ENCODE measurements at regions not wholly inside any gene's neighbourhood (a gene's known extent, or its start where the extent isn't known, plus 50 kb on each side); places are given as distances from the start of the nearest gene placed in this dataset.

DNA sequence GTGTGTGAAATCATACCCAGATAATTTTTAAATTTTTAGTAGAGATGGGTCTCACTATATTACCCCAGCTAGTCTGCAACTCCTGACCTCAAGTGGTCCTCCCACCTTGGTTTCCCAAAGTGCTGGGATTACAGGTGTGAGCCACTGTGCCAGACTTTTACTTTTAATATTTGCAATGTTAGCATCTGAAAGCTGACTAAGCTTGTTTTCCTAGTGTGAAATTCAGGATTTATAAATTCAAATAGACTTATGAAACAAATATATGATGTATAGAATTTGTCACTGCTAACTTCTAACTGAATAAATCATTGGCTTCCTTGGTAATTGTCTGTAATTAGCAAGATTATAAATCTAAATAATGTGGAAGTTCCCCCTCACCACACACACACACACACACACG, 58.8 kb upstream of the SLC22A23 start:
- H3K9me3 ChIP-seq (ENCODE audit: insufficient read depth, low read depth, low read length), result no peaks in the 10 kb centered on the region
- H3K4me2 ChIP-seq (ENCODE audit: low read depth, low read length, poor library complexity, severe bottlenecking), result no peak overlapping the region
- no peaks in the 10 kb centered on the region for H3K9me2 ChIP-seq (replicated peaks; ENCODE audit: low read depth, low read length)
- H2AFZ ChIP-seq (ENCODE audit: low read length), result no peak overlapping the region
- H3K36me3 ChIP-seq (ENCODE audit: insufficient read depth, low read length), result no peaks in the 10 kb centered on the region
- no peak overlapping the region for H3K9ac ChIP-seq (ENCODE audit: low read depth, low read length, poor library complexity, severe bottlenecking)
- no peaks in the 10 kb centered on the region for H4K20me1 ChIP-seq (ENCODE audit: insufficient read depth, low read length, poor library complexity, severe bottlenecking)
- H3K4me1 ChIP-seq (ENCODE audit: insufficient read depth, low read length, poor library complexity, severe bottlenecking), result peaks cover 5% of the 10 kb centered on the region
- H3K4me3 ChIP-seq (ENCODE audit: low read length, poor library complexity, severe bottlenecking), result no peak overlapping the region
- no peak for TF ChIP-seq CTCF (conservative IDR thresholded peaks at IDR 0.05; ENCODE audit: low read length)
- no peak for TF ChIP-seq EZH2phosphoT487 (IDR thresholded peaks at IDR 0.05; ENCODE audit: borderline replicate concordance)
- no peaks in the 10 kb centered on the region for H3K27me3 ChIP-seq (ENCODE audit: insufficient read depth, low read length, poor library complexity, severe bottlenecking)
- H3F3A ChIP-seq (ENCODE audit: low read depth), result no peaks in the 10 kb centered on the region
- H3K79me2 ChIP-seq (ENCODE audit: insufficient read depth, low read length), result no peaks in the 10 kb centered on the region

DNA sequence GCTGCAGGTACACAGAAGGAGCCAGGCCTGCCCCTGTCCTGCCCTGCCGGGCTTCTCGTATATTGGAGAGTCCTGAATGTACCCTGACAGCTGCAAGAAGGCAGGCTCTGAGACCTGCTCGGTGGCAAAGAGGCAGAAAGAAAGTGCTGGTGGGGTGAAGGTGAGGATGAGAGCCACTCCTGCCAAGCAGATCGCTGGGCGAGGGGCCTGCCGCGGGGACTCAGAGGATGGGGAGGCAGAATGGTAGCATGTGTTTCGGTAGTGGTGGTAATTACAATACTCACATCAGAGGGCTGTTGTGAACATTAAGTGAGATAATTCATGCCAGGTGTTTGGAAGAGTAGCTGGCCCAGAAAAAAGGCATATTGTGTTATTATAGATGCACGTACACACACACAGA, 56.6 kb upstream of the SLC22A23 start:
- H3K9me2 ChIP-seq (replicated peaks; ENCODE audit: low read depth, low read length), result no peaks in the 10 kb centered on the region
- no peaks in the 10 kb centered on the region for H3F3A ChIP-seq (ENCODE audit: low read depth)
- H4K20me1 ChIP-seq (ENCODE audit: insufficient read depth, low read length, poor library complexity, severe bottlenecking), result no peaks in the 10 kb centered on the region
- H3K36me3 ChIP-seq (ENCODE audit: insufficient read depth, low read length), result no peaks in the 10 kb centered on the region
- H2AFZ ChIP-seq (ENCODE audit: low read length), result no peak overlapping the region
- H3K4me2 ChIP-seq (ENCODE audit: low read depth, low read length, poor library complexity, severe bottlenecking), result no peak overlapping the region
- H3K27me3 ChIP-seq (ENCODE audit: insufficient read depth, low read length, poor library complexity, severe bottlenecking), result no peaks in the 10 kb centered on the region
- H3K4me1 ChIP-seq (ENCODE audit: insufficient read depth, low read length, poor library complexity, severe bottlenecking), result peaks cover 5% of the 10 kb centered on the region
- no peaks in the 10 kb centered on the region for H3K9me3 ChIP-seq (ENCODE audit: insufficient read depth, low read depth, low read length)
- H3K4me3 ChIP-seq (ENCODE audit: low read length, poor library complexity, severe bottlenecking), result no peak overlapping the region
- H3K9ac ChIP-seq (ENCODE audit: low read depth, low read length, poor library complexity, severe bottlenecking), result no peak overlapping the region
- TF ChIP-seq EZH2phosphoT487 (IDR thresholded peaks at IDR 0.05; ENCODE audit: borderline replicate concordance) (no peak), CTCF (conservative IDR thresholded peaks at IDR 0.05; ENCODE audit: low read length) (no peak)
- H3K79me2 ChIP-seq (ENCODE audit: insufficient read depth, low read length), result no peaks in the 10 kb centered on the region

GRCh38 chr6:3512832-3513231, 56.0 kb upstream of the SLC22A23 start:
- no peak for TF ChIP-seq CTCF (conservative IDR thresholded peaks at IDR 0.05; ENCODE audit: low read length)
- no peak for TF ChIP-seq EZH2phosphoT487 (IDR thresholded peaks at IDR 0.05; ENCODE audit: borderline replicate concordance)

More at GRCh38 chr6:3512832-3513231, 56.0 kb upstream of the SLC22A23 start:
- peaks cover 5% of the 10 kb centered on the region for H3K4me1 ChIP-seq (ENCODE audit: insufficient read depth, low read length, poor library complexity, severe bottlenecking)
- no peaks in the 10 kb centered on the region for H3K9me2 ChIP-seq (replicated peaks; ENCODE audit: low read depth, low read length)
- H3K27me3 ChIP-seq (ENCODE audit: insufficient read depth, low read length, poor library complexity, severe bottlenecking), result no peaks in the 10 kb centered on the region
- no peak overlapping the region for H3K4me3 ChIP-seq (ENCODE audit: low read length, poor library complexity, severe bottlenecking)
- no peaks in the 10 kb centered on the region for H4K20me1 ChIP-seq (ENCODE audit: insufficient read depth, low read length, poor library complexity, severe bottlenecking)
- no peaks in the 10 kb centered on the region for H3K36me3 ChIP-seq (ENCODE audit: insufficient read depth, low read length)
- no peak overlapping the region for H3K9ac ChIP-seq (ENCODE audit: low read depth, low read length, poor library complexity, severe bottlenecking)
- H3K4me2 ChIP-seq (ENCODE audit: low read depth, low read length, poor library complexity, severe bottlenecking), result no peak overlapping the region
- H3F3A ChIP-seq (ENCODE audit: low read depth), result no peaks in the 10 kb centered on the region
- no peaks in the 10 kb centered on the region for H3K79me2 ChIP-seq (ENCODE audit: insufficient read depth, low read length)
- H3K9me3 ChIP-seq (ENCODE audit: insufficient read depth, low read depth, low read length), result no peaks in the 10 kb centered on the region
- no peak overlapping the region for H2AFZ ChIP-seq (ENCODE audit: low read length)
